Activated CD4-positive, alpha-beta memory T cell treated with anti-CD3 and anti-CD28 coated beads for 36 hours (primary cell): ENCODE measurements at regions not wholly inside any gene's neighbourhood (a gene's known extent, or its start where the extent isn't known, plus 50 kb on each side); places are given as distances from the start of the nearest gene placed in this dataset.

Experiments
- CTCF ChIA-PET: fragments of 350-600 bp; sonication (Branson Sonifier 250); formaldehyde crosslinking; loops from one replicate; lab custom pipeline; 2021; ENCODE audit warnings: antibody characterized with exemption, inconsistent platforms; lab: Charles Lee
- POLR2A ChIA-PET: fragments of 350-600 bp; sonication (Branson Sonifier 250); formaldehyde crosslinking; loops from one replicate; lab custom pipeline; 2021; ENCODE audit warnings: antibody characterized with exemption; lab: Charles Lee
- DNase-seq: peaks from one replicate; pipeline ENCODE4 v3.0.0-alpha.2; 2020
- H3K27ac Mint-ChIP-seq: one replicate; pipeline ENCODE4 v1.8.0; 2021; ENCODE audit warnings: mixed read lengths
- H3K27me3 Mint-ChIP-seq: one replicate; pipeline ENCODE4 v1.8.0; 2021; ENCODE audit warnings: mixed read lengths
- H3K36me3 Mint-ChIP-seq: one replicate; pipeline ENCODE4 v1.8.0; 2021; ENCODE audit warnings: mixed read lengths
- H3K4me1 Mint-ChIP-seq: one replicate; pipeline ENCODE4 v1.8.0; 2021; ENCODE audit warnings: low read depth, mixed read lengths
- H3K4me3 Mint-ChIP-seq: one replicate; pipeline ENCODE4 v1.8.0; 2021; ENCODE audit warnings: mild to moderate bottlenecking, mixed read lengths
- H3K9me3 Mint-ChIP-seq: one replicate; pipeline ENCODE4 v1.8.0; 2021; ENCODE audit warnings: mixed read lengths
- intact Hi-C: fragments of 100-400 bp; cut with micrococcal nuclease; formaldehyde crosslinking; loops from one replicate; pipeline ENCODE4 v1.15.1; 2023

DNA sequence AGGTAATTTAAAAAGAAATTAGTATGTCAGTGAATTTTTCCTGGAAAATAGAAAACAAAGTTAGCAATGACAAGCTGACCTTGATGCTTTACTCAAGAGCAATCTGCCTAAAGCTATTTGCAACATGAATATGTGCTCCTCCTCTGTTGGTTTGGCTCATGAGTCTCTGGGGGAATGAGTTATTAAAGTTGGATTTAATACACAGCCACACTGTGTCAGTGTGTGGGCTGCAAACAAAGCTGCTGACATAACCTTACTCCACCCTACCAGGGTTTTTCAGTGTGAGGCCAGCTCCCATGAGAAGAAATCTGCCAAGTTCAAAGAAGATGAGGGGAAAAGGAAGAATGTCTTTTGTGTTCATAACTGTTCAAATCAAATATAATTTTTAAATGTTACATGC is 280.5 kb downstream of the TLL1 start:
- no peaks in the 10 kb centered on the region for H3K36me3 Mint-ChIP-seq
- ChIA-PET CTCF (no interaction called here), POLR2A (no interaction called here)
- H3K4me3 Mint-ChIP-seq: no peak overlapping the region
- no peak overlapping the region for H3K27ac Mint-ChIP-seq
- no peaks in the 10 kb centered on the region for H3K9me3 Mint-ChIP-seq
- intact Hi-C loops: no loop called here
- H3K4me1 Mint-ChIP-seq: no peaks in the 10 kb centered on the region
- no peak for DNase-seq
- no peaks in the 10 kb centered on the region for H3K27me3 Mint-ChIP-seq

DNA sequence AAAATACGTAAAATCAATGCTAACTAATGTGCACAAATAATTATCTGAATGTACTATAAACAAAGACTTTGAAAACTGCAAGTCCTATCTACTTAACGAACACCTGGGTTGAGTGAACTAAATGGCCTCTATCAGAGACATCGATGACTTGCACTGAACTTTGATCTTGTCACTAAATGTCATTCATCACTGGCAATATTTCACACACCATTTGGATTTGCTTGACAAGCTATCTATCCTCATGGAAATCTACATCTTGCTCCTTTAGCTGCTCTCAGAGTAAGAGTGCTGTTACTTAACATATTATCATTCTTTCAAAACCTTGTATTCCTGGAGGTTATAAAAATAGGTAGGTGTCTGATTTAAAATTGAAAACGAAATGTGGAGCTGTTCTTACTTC is 289.3 kb downstream of the TLL1 start:
- H3K27me3 Mint-ChIP-seq: no peaks in the 10 kb centered on the region
- H3K27ac Mint-ChIP-seq: no peak overlapping the region
- H3K4me3 Mint-ChIP-seq: no peak overlapping the region
- no peak for DNase-seq
- intact Hi-C loops: loop anchor here (10.0 kb wide), 1 partner anchor 432 kb away; no protein-coding TSS in a partner anchor
- no peaks in the 10 kb centered on the region for H3K36me3 Mint-ChIP-seq
- CTCF ChIA-PET: interaction anchor here (0.9 kb wide), 1 partner anchor 1460 kb away, joined by 3 read pairs; no protein-coding TSS in a partner anchor
- POLR2A ChIA-PET: no interaction called here
- no peaks in the 10 kb centered on the region for H3K4me1 Mint-ChIP-seq
- no peaks in the 10 kb centered on the region for H3K9me3 Mint-ChIP-seq

DNA sequence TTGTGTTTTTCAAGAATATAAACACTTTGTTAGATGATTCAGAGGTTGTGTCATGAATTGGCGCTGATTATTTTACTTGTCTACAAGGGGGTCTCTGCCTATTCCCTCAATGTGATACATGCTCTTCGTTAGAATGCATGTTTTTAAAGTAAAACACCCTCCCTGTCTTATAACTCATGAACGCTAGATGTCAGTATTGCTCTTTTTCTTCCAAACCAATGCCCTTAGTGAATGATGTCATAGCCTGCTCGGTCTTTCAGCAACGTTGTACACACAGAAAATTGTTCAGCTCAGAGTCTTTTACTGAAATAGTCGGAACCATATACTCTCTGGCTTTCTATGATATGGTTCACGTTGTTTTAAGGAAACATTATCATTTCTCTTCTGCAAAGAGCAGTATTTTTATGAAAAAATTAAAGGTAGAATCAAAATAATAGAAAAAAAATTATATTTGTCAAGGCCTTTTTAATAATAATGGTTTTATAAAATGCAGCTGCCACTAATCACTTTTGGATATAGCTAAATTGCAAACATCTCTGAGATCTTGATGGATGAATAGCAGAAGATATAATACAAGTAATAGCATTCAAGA is 292.9 kb downstream of the TLL1 start:
- no peak for DNase-seq
- ChIA-PET POLR2A (no interaction called here), CTCF (interaction anchor here (0.6 to 1.9 kb wide), 4 partner anchors 8 to 1988 kb away, joined by 3 to 4 read pairs (median 4); no protein-coding TSS in a partner anchor)
- no peaks in the 10 kb centered on the region for H3K4me1 Mint-ChIP-seq
- H3K4me3 Mint-ChIP-seq: no peak overlapping the region
- H3K27me3 Mint-ChIP-seq: no peaks in the 10 kb centered on the region
- intact Hi-C loops: loop anchor here (1.0 to 10.0 kb wide), 5 partner anchors 86 to 1986 kb away; no protein-coding TSS in a partner anchor
- no peak overlapping the region for H3K27ac Mint-ChIP-seq
- H3K9me3 Mint-ChIP-seq: no peaks in the 10 kb centered on the region
- H3K36me3 Mint-ChIP-seq: no peaks in the 10 kb centered on the region

DNA sequence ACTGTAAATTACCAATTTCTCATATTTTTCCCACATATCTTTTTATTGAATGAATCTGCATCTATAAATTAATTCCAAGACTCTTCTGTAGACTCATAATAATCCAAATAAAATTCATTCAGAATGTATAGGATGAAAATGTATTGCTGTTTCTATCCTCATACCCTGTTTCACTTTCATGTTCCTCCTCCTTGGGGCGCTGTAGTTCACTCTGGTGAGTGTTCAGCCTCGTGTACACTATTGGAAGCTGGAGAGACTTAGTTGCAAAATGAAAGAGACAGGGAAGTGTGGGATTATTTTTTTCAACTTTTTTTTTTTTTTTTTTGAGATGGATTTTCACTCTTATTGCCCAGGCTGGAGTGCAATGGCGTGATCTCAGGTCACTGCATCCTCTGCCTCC is 296.1 kb downstream of the TLL1 start:
- no peak for DNase-seq
- Mint-ChIP-seq H3K27ac (no peak overlapping the region), H3K4me3 (no peak overlapping the region), H3K27me3 (no peaks in the 10 kb centered on the region), H3K36me3 (no peaks in the 10 kb centered on the region), H3K9me3 (no peaks in the 10 kb centered on the region), H3K4me1 (no peaks in the 10 kb centered on the region)
- intact Hi-C loops: loop anchor here (5.0 to 10.0 kb wide), 3 partner anchors 426 to 1983 kb away; no protein-coding TSS in a partner anchor
- ChIA-PET POLR2A (no interaction called here), CTCF (no interaction called here)

DNA sequence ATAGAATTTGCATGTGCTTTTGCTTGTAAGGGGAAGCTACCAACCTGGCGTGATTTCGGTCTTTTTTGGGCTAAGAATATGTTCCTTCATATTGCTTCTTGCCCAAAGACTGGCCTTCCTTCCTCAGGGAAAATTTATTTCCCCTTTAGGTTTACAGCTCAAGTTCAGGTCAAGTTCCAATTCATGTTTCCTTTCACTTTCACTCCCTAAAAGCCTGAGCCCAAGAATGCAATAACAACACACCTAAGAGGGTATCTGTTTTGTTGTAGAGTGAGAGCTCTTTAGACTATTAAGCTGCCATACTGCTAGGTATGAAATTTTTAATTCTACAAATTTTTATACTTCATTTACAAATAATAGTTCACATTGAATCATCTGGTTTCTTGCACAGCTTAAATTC is 299.6 kb downstream of the TLL1 start:
- intact Hi-C loops: no loop called here
- no peaks in the 10 kb centered on the region for H3K4me1 Mint-ChIP-seq
- no peak overlapping the region for H3K27ac Mint-ChIP-seq
- H3K36me3 Mint-ChIP-seq: no peaks in the 10 kb centered on the region
- ChIA-PET CTCF (no interaction called here), POLR2A (no interaction called here)
- H3K27me3 Mint-ChIP-seq: no peaks in the 10 kb centered on the region
- no peaks in the 10 kb centered on the region for H3K9me3 Mint-ChIP-seq
- no peak overlapping the region for H3K4me3 Mint-ChIP-seq
- no peak for DNase-seq

DNA sequence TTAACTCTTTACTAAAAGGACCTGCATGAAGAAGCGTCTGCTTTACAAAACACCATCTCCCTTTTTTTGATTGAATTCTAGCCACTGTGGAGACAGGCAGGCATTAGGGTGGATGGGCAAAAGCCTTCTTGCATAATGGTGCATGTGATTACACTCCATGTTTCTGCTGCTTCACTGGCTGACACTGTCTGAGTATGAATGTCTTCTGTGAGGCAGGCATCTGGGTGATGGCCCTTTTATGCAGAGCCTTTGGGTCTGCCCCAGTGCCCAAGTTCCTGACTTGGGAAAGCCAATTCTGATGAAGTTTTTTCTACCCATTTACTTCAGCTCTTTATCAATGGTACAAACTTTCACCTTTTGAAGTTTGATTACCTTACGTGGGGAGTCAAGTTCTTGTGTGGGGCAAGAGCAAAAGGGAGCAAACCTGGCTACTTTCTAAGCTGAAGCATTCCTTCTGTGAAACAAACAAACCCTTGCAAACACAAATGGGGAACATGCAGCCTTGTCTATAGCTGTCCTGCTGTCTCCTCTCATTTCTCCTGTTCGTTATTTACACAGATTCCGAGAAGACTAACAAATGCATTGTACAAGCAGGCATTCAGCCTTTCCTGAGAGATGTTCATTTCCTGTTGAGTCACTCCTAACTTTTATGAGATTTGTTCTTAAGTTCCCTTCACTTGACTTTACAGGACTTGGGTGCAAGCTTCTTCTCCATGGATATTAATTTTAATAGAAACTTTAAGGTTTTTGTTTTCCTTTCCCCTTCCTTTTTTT is 301.9 kb downstream of the TLL1 start:
- CTCF ChIA-PET: interaction anchor here (0.9 kb wide), 1 partner anchor 9 kb away, joined by 4 read pairs; no protein-coding TSS in a partner anchor
- H3K27ac Mint-ChIP-seq: no peak overlapping the region
- POLR2A ChIA-PET: no interaction called here
- no peak for DNase-seq
- H3K36me3 Mint-ChIP-seq: no peaks in the 10 kb centered on the region
- H3K9me3 Mint-ChIP-seq: no peaks in the 10 kb centered on the region
- no peaks in the 10 kb centered on the region for H3K4me1 Mint-ChIP-seq
- intact Hi-C loops: no loop called here
- H3K4me3 Mint-ChIP-seq: no peak overlapping the region
- H3K27me3 Mint-ChIP-seq: no peaks in the 10 kb centered on the region

DNA sequence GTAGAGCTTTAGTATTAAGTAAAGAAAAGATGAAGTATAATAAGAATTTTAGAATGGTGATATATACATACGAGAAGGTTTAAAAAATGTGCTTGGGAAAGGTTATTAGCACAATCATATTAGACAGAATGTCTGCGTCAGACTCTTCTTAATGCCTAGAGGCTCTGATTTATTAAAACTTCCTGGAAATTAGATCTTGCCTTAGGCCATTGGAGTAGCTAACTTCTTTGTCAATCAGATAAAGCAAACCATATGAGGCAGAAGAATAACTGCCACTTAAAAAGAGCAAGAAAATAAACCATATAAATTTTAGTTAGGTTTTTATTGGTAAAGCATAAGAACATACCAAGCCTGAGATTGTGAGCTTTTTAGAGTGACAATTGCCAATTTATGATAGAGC is 309.1 kb downstream of the TLL1 start:
- no peak for DNase-seq
- intact Hi-C loops: no loop called here
- H3K9me3 Mint-ChIP-seq: peaks cover 15% of the 10 kb centered on the region
- no peaks in the 10 kb centered on the region for H3K27me3 Mint-ChIP-seq
- H3K4me3 Mint-ChIP-seq: no peak overlapping the region
- no peaks in the 10 kb centered on the region for H3K4me1 Mint-ChIP-seq
- ChIA-PET CTCF (no interaction called here), POLR2A (no interaction called here)
- no peak overlapping the region for H3K27ac Mint-ChIP-seq
- H3K36me3 Mint-ChIP-seq: no peaks in the 10 kb centered on the region

DNA sequence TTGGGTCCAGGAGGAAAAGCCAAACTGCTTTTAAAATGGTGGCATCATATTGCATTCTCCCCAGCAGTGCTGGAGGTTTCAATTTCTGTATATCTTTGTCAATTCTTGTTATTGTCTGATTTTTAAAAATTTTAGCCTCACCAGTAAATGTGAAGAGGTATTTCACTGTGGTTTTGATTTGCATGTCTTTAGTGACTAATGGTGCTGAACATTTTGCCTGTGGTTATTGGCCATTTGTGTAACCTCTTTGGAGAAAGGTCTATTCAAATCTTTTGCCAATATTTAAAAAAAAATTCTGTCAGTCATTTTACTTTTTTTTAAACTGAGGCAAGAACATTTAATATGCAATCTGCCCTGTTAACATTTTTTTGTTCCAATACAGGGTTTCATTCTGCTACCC is 322.1 kb downstream of the TLL1 start:
- DNase-seq: no peak
- POLR2A ChIA-PET: no interaction called here
- no peak overlapping the region for H3K27ac Mint-ChIP-seq
- H3K9me3 Mint-ChIP-seq: peaks cover 3% of the 10 kb centered on the region
- H3K27me3 Mint-ChIP-seq: no peaks in the 10 kb centered on the region
- intact Hi-C loops: no loop called here
- CTCF ChIA-PET: no interaction called here
- no peaks in the 10 kb centered on the region for H3K4me1 Mint-ChIP-seq
- no peak overlapping the region for H3K4me3 Mint-ChIP-seq
- no peaks in the 10 kb centered on the region for H3K36me3 Mint-ChIP-seq

DNA sequence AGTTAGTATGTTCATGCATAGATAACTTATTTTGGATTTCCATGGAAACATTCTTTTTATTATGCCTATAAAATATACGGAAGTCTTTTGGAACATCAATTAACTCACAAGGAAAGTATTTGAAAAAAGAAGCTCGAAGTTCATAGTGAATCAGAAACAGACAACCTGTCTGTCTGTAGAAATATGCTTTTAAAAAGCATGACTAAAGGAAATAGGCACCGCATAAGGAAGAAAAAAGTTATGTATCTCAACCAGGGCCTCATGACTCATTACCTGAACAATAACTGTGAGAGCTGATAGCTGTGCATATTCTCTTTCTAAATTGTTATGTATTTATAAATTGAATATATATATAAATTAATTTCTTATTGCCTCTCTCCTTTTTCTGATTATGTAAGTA is 324.1 kb downstream of the TLL1 start:
- Mint-ChIP-seq H3K27me3 (no peaks in the 10 kb centered on the region), H3K4me3 (no peak overlapping the region), H3K36me3 (no peaks in the 10 kb centered on the region), H3K4me1 (no peaks in the 10 kb centered on the region), H3K9me3 (peaks cover 2% of the 10 kb centered on the region), H3K27ac (no peak overlapping the region)
- no peak for DNase-seq
- POLR2A ChIA-PET: no interaction called here
- intact Hi-C loops: no loop called here
- CTCF ChIA-PET: no interaction called here

DNA sequence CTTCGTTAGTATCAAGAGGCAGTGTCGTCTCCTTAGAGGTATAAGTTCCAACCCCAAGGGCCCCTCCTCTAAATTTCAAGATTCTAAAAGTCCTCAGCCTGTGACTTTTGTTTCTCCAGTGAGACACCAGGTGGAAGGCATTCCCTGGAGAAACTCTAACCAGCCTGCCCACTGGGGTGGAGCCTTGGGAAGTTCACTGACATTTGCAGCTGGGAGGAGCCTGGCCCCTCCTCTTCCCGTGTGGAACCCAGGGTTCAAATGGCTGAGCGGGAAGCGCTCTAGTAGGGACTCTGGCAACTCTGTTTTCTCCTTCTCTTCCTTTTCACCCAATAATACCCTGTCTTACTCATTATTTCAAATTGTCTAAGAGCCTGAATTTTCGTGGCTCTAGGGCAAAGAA is 325.0 kb downstream of the TLL1 start:
- Mint-ChIP-seq H3K36me3 (no peaks in the 10 kb centered on the region), H3K9me3 (no peaks in the 10 kb centered on the region), H3K27ac (no peak overlapping the region), H3K4me3 (no peak overlapping the region), H3K27me3 (no peaks in the 10 kb centered on the region), H3K4me1 (no peaks in the 10 kb centered on the region)
- POLR2A ChIA-PET: no interaction called here
- CTCF ChIA-PET: no interaction called here
- DNase-seq: no peak
- intact Hi-C loops: no loop called here

DNA sequence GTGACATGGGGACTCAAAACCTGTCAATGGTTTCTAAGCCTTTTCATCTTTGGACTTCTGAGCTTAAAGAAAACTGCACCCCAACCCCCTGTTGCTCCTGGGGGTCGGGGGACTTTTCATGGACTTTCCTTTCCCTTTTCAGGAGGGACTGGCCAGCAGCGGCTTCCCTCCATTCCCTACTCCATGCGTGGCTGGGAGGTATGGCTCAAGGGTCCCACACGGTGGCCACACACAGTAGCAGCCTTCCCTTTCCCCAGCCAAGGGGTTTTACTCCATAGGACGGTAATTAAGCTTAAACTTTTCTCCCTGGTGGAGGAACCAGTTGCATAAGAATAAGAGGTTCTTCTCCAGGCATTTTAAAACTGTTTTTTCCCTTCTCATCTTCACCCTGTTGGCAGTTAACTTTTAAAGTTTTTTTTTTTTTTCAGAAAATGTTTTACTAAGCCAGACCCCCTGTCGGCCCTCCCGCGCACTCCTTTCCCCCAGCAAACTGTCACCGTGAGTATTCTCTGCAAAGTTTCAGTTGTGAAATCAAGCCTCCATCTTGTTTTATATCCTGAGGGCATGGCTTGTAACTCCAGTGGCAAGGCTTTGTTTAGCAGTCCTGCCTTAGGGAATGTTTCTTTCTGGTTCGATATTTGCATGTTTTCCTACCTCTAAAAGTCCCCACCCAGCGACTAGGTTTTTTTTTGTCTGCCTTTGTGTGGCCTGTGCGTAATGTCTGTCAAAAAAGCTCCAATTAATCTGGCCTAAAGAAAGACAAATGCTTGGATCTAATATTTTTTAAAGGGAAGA is 325.7 kb downstream of the TLL1 start:
- ChIA-PET CTCF (no interaction called here), POLR2A (no interaction called here)
- DNase-seq: no peak
- intact Hi-C loops: no loop called here
- H3K4me1 Mint-ChIP-seq: no peaks in the 10 kb centered on the region
- H3K27ac Mint-ChIP-seq: no peak overlapping the region
- H3K36me3 Mint-ChIP-seq: no peaks in the 10 kb centered on the region
- no peaks in the 10 kb centered on the region for H3K9me3 Mint-ChIP-seq
- no peak overlapping the region for H3K4me3 Mint-ChIP-seq
- no peaks in the 10 kb centered on the region for H3K27me3 Mint-ChIP-seq

DNA sequence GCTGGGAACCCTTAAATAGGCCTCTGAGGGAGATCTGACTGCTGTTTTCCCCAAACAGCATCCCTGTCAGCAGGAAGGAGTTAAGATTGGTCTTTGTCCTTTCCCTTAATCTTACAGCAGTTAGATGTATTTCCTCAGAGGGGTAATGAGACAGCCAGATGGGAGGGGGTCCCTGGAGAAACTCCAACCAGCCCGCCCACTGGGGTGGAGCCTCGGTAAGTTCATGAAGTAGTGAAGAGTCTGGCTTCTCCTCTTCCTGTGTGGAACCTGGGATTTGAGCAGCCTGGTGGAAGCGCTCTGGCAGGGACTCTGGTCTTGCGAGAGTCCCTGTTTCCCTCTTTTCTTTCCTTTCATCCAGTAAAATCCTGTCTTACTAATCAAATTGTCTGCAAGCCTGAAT is 330.0 kb downstream of the TLL1 start:
- Mint-ChIP-seq H3K27ac (no peak overlapping the region), H3K4me3 (no peak overlapping the region), H3K4me1 (no peaks in the 10 kb centered on the region), H3K27me3 (no peaks in the 10 kb centered on the region), H3K36me3 (no peaks in the 10 kb centered on the region), H3K9me3 (no peaks in the 10 kb centered on the region)
- CTCF ChIA-PET: no interaction called here
- POLR2A ChIA-PET: no interaction called here
- intact Hi-C loops: no loop called here
- DNase-seq: no peak
